ENCODE measurements at regions not wholly inside any gene's neighbourhood (a gene's known extent, or its start where the extent isn't known, plus 50 kb on each side); places are given as distances from the start of the nearest gene placed in this dataset.

GRCh38 chr13:89514534-89515312, 1832.8 kb upstream of the MIR17HG start:
- H3K27ac Mint-ChIP-seq, result peak overlapping the region; percentile 92
- H3K79me2 ChIP-seq (replicated peaks; ENCODE audit: insufficient read depth), result no peaks in the 10 kb centered on the region
- no peaks in the 10 kb centered on the region for H3K9me2 ChIP-seq (ENCODE audit: insufficient read depth)
- no peaks in the 10 kb centered on the region for H3K27me3 ChIP-seq (ENCODE audit: insufficient read depth)
- H3K27ac ChIP-seq (ENCODE audit: low read depth), result peak overlapping the region; percentile 77
- H3K4me2 ChIP-seq, result no peak overlapping the region
- H4K20me1 ChIP-seq (replicated peaks; ENCODE audit: insufficient read depth), result no peaks in the 10 kb centered on the region
- H3K4me1 Mint-ChIP-seq, result peaks cover 46% of the 10 kb centered on the region
- H3K27me3 Mint-ChIP-seq (ENCODE audit: insufficient read depth, low read depth, poor library complexity), result no peaks in the 10 kb centered on the region
- DNase-seq (ENCODE audit: low spot score), result peak; percentile 76
- peak; percentile 62 for ATAC-seq
- H3K9me3 Mint-ChIP-seq, result peaks cover 24% of the 10 kb centered on the region; the same call in 2 of the 3 replicates
- H3F3A ChIP-seq (replicated peaks; ENCODE audit: low read depth), result no peaks in the 10 kb centered on the region
- H2AFZ ChIP-seq, result no peak overlapping the region
- peaks cover 25% of the 10 kb centered on the region for H3K4me1 ChIP-seq (ENCODE audit: insufficient read depth)
- no peak overlapping the region for H3K4me3 ChIP-seq
- no peak for TF ChIP-seq ZNF331 (CRISPR knock-in tag; IDR thresholded peaks at IDR 0.05; ENCODE audit: low read depth)
- TF ChIP-seq ZNF462 (CRISPR knock-in tag; IDR thresholded peaks at IDR 0.05), result peak; percentile 13; the same call in 1 of the 2 replicates
- no peak for TF ChIP-seq ETS1 (IDR thresholded peaks at IDR 0.05)
- TF ChIP-seq NANOG (IDR thresholded peaks at IDR 0.05; ENCODE audit: borderline replicate concordance), result peak; percentile 48; the same call in 1 of the 2 replicates
- peaks cover 35% of the 10 kb centered on the region for H3K36me3 Mint-ChIP-seq (ENCODE audit: low read depth)
- peak overlapping the region; percentile 41 for H3K4me3 Mint-ChIP-seq
- no peaks in the 10 kb centered on the region for H3K36me3 ChIP-seq (ENCODE audit: insufficient read depth)

Measured in GM23338 (cell line).